ENCODE measurements at regions not wholly inside any gene's neighbourhood (a gene's known extent, or its start where the extent isn't known, plus 50 kb on each side); places are given as distances from the start of the nearest gene placed in this dataset.

DNA sequence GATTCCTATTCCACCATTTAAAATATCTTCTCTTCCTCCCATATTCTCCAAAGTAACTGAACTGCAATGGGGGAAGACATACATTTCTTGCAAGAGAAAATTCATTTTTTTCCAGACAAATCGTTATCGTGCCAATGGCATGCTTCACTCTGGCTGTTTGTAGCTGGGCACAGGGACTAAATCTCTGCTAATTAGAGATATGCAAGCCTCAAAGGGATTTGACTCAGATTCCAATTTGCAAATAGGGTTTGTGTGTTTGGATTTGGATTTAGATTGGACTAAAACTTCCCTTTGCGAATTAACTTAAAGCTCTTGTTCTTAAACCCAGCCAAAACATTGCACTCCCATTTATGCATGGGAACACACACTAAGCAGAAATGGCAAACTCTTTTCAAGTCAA lies 276.2 kb upstream of the DUSP10 start:
- intact Hi-C loops (cut with DNase I) = no loop called here
- no peak overlapping the region for H3K27ac ChIP-seq
- no peaks in the 10 kb centered on the region for H3K9me3 ChIP-seq
- FAIRE-seq (no peak), DNase-seq (no peak), ATAC-seq (no peak)
- H3K27me3 ChIP-seq = no peaks in the 10 kb centered on the region
- no peak overlapping the region for H3K4me3 ChIP-seq
- peaks cover 0 to 8% (median 0%) of the 10 kb centered on the region in 3 donors for H3K4me1 ChIP-seq
- H3K36me3 ChIP-seq = no peaks in the 10 kb centered on the region
- TF ChIP-seq, protein P1, sequence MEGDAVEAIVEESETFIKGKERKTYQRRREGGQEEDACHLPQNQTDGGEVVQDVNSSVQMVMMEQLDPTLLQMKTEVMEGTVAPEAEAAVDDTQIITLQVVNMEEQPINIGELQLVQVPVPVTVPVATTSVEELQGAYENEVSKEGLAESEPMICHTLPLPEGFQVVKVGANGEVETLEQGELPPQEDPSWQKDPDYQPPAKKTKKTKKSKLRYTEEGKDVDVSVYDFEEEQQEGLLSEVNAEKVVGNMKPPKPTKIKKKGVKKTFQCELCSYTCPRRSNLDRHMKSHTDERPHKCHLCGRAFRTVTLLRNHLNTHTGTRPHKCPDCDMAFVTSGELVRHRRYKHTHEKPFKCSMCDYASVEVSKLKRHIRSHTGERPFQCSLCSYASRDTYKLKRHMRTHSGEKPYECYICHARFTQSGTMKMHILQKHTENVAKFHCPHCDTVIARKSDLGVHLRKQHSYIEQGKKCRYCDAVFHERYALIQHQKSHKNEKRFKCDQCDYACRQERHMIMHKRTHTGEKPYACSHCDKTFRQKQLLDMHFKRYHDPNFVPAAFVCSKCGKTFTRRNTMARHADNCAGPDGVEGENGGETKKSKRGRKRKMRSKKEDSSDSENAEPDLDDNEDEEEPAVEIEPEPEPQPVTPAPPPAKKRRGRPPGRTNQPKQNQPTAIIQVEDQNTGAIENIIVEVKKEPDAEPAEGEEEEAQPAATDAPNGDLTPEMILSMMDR (IDR thresholded peaks at IDR 0.05) = no peak
- 81% methylated on average over 3 of the region's 3 CpGs for WGBS, 2 donors

DNA sequence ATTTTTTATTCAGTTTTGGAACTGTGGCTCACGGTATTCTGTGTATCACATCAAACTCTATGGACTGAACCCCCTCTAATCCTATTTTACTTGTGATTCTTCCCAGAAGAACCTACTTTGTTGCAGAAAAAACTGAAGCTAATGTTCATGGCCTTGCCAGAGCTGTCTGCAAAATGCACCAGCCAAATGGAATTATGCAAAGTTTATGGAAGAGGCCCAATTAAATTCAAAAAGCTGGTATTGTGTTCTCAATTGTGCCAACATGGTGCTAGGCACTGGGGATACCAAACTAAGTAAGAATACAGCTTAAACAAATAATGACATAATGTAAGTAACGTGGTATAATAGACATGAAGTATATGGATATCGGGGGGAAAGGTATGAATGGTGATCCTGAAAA lies 273.8 kb upstream of the DUSP10 start:
- no peak overlapping the region for H3K4me3 ChIP-seq
- H3K27me3 ChIP-seq = no peaks in the 10 kb centered on the region
- ATAC-seq (no peak), DNase-seq (no peak), FAIRE-seq (no peak)
- TF ChIP-seq, protein P1 (IDR thresholded peaks at IDR 0.05) = no peak
- H3K27ac ChIP-seq = no peak overlapping the region
- intact Hi-C loops (cut with DNase I) = no loop called here
- peaks cover 0 to 8% (median 0%) of the 10 kb centered on the region in 3 donors for H3K4me1 ChIP-seq
- H3K36me3 ChIP-seq = no peaks in the 10 kb centered on the region
- H3K9me3 ChIP-seq = no peaks in the 10 kb centered on the region
- WGBS, 2 donors = 88 to 91% methylated on average over 3 of the region's 3 CpGs

DNA sequence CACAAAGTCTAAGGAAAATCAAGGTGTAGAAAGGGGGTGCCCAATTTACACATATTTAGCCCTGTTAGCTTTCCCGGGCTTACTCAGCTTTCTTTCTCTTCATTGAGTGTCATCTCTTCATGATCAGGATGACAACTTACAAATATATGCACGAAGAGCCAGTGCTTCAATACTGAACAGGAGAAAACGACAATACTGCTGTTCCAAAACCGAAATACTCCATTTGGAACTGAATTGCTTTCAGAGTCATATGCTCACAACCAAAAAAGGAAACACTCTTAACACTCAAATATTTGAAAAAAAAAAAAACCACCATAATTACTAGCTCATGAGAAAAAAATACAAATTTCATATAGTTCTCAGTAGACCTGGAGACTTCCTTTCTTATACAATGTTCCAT lies 272.1 kb upstream of the DUSP10 start:
- Histone ChIP-seq H3K27me3 (no peaks in the 10 kb centered on the region), H3K4me1 (peaks cover 0 to 8% (median 0%) of the 10 kb centered on the region in 3 donors), H3K9me3 (no peaks in the 10 kb centered on the region), H3K27ac (no peak overlapping the region), H3K36me3 (no peaks in the 10 kb centered on the region), H3K4me3 (no peak overlapping the region)
- FAIRE-seq = no peak
- no peak for ATAC-seq
- TF ChIP-seq, protein P1 (IDR thresholded peaks at IDR 0.05) = no peak
- no peak for DNase-seq
- 81 to 97% methylated on average over 4 of the region's 4 CpGs for WGBS, 2 donors
- intact Hi-C loops (cut with DNase I) = no loop called here

DNA sequence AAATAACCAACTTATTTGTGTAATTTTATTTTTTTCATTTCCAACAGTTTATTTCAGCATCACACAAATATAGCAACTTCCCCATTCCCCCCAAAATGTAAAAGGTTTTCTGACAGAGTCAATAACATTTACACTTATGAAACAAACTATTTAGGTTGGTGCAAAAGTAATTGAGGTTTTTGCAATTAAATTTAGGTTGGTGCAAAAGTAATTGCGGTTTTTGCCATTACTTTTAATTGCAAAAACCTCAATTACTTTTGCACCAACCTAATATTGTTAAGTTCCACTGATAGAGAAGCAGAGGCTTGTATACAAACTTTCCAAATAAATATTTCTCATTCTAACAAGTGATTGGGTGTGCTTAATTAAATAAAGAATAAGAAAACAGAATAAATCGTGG lies 270.9 kb upstream of the DUSP10 start:
- WGBS, 2 donors = 86 to 88% methylated on average over 2 of the region's 2 CpGs
- Histone ChIP-seq H3K27me3 (no peaks in the 10 kb centered on the region), H3K4me1 (no peaks in the 10 kb centered on the region), H3K9me3 (no peaks in the 10 kb centered on the region), H3K27ac (no peak overlapping the region), H3K36me3 (no peaks in the 10 kb centered on the region), H3K4me3 (no peak overlapping the region)
- TF ChIP-seq, protein P1 (IDR thresholded peaks at IDR 0.05) = no peak
- no peak for ATAC-seq
- no peak for FAIRE-seq
- intact Hi-C loops (cut with DNase I) = no loop called here
- no peak for DNase-seq

DNA sequence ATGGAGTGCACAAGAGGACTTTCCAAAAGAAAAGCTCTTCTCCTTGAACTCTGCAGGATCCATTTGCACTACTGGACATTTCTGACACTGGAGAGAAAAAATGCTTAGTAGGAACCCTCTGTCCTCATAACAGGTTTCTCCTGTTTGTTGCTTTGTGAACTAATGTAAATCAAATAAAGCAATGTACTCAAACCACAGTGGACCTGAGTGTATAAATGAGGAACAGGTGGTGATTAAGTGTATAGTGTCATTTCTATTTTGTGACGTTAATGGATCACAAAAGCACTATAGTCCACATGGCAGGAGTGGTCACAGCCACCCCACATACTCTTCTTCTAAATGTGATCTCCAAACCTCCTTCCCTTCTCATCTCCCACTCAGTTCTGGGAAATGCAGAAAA lies 268.4 kb upstream of the DUSP10 start:
- Histone ChIP-seq H3K36me3 (no peaks in the 10 kb centered on the region), H3K4me3 (no peak overlapping the region), H3K27ac (no peak overlapping the region), H3K4me1 (no peaks in the 10 kb centered on the region), H3K27me3 (no peaks in the 10 kb centered on the region), H3K9me3 (no peaks in the 10 kb centered on the region)
- intact Hi-C loops (cut with DNase I) = no loop called here
- 58 to 71% methylated on average over 1 of the region's 1 CpG for WGBS, 2 donors
- DNase-seq (no peak), ATAC-seq (peak in 2 of 4 donors; percentile 40 to 59), FAIRE-seq (no peak)
- TF ChIP-seq, protein P1 (IDR thresholded peaks at IDR 0.05) = no peak
